GM12878 (cell line): ENCODE measurements at regions not wholly inside any gene's neighbourhood (a gene's known extent, or its start where the extent isn't known, plus 50 kb on each side); places are given as distances from the start of the nearest gene placed in this dataset.

Experiments used
- ATAC-seq: fragments of 200-7000 bp; cut with Tn5 transposase; 3 replicates; pipeline ENCODE4 v1.9.1; 2020; ENCODE audit warnings: mild to moderate bottlenecking, moderate library complexity
- BruUV-seq: library from RNA; stranded (reverse); fragments of 400-500 nt; replicated peaks from 2 replicates; lab custom pipeline; 2021; lab: Mats Ljungman, UMichigan
- CTCF ChIA-PET: fragments of 300-600 bp; sonication (Branson Sonifier 250); formaldehyde crosslinking; extraction: SDS; loops from one replicate; lab custom pipeline; 2021; ENCODE audit warnings: inconsistent platforms; lab: Yijun Ruan, JAX
- POLR2A ChIA-PET: fragments of 350-600 bp; formaldehyde crosslinking; extraction: SDS; loops from one replicate; lab custom pipeline; 2021; ENCODE audit warnings: inconsistent platforms; lab: Charles Lee
- RAD21 ChIA-PET: fragments of 300-600 bp; sonication (Branson Sonifier 250); formaldehyde crosslinking; loops from one replicate; lab custom pipeline; 2023; ENCODE audit warnings: antibody characterized with exemption; ENCODE audit not compliant: unreplicated experiment; lab: Charles Lee
- SMC1A ChIA-PET: fragments of 300-600 bp; sonication (Branson Sonifier 250); formaldehyde crosslinking; loops from one replicate; lab custom pipeline; 2023; ENCODE audit not compliant: unreplicated experiment, uncharacterized antibody; lab: Charles Lee
- DNase-seq: peaks from one replicate; pipeline ENCODE4 v3.0.0-alpha.2; 2011; ENCODE audit warnings: low read depth, low spot score
- FAIRE-seq: peaks from 3 replicates; lab custom pipeline; 2011; peaks lifted over from hg19 to GRCh38; lab: Jason Lieb, UNC
- H2AFZ ChIP-seq: 2 replicates; pipeline ENCODE4 v1.6.0; 2011; ENCODE audit warnings: low read depth, low read length, control low read depth; ENCODE audit not compliant: control insufficient read depth
- H3K27ac ChIP-seq: 2 replicates; pipeline ENCODE4 v1.5.1; 2011; ENCODE audit warnings: control low read depth; ENCODE audit not compliant: control insufficient read depth, insufficient read depth
- H3K27me3 ChIP-seq, 2 experiments: replicated peaks in 1 of 2; 2 replicates each; pipeline versions ENCODE4 v1.6.0 to v1.6.1; 2011; ENCODE audit warnings: low read length in 1 of 2; ENCODE audit not compliant: control insufficient read depth in 2 of 2, insufficient read depth in 2 of 2
- H3K36me3 ChIP-seq, 2 experiments: 2 replicates each; pipeline ENCODE4 v1.5.1; 2011; ENCODE audit warnings: low read length in 1 of 2; ENCODE audit not compliant: control insufficient read depth in 2 of 2, insufficient read depth in 2 of 2
- H3K4me1 ChIP-seq: 2 replicates; pipeline ENCODE4 v1.6.1; 2011; ENCODE audit warnings: mild to moderate bottlenecking, low read length, moderate library complexity, mixed read lengths; ENCODE audit not compliant: control insufficient read depth, insufficient read depth
- H3K4me2 ChIP-seq: 2 replicates; pipeline ENCODE4 v1.6.0; 2011; ENCODE audit warnings: control low read depth; ENCODE audit not compliant: control insufficient read depth, insufficient read depth
- H3K4me3 ChIP-seq: fragments of 200-600 bp; sonication (generic); 2 replicates; pipeline ENCODE4 v1.5.1; 2016
- H3K79me2 ChIP-seq: 2 replicates; pipeline ENCODE4 v1.6.0; 2011; ENCODE audit warnings: low read length; ENCODE audit not compliant: control insufficient read depth, insufficient read depth
- H3K9ac ChIP-seq: 2 replicates; pipeline ENCODE4 v1.8.0; 2011; ENCODE audit warnings: low read length, control low read depth, mixed read lengths; ENCODE audit not compliant: control insufficient read depth, insufficient read depth
- H3K9me3 ChIP-seq: replicated peaks from 3 replicates; pipeline ENCODE4 v1.5.1; 2011; ENCODE audit warnings: mild to moderate bottlenecking, low read length; ENCODE audit not compliant: control insufficient read depth, insufficient read depth
- H4K20me1 ChIP-seq: 2 replicates; pipeline ENCODE4 v1.6.0; 2011; ENCODE audit not compliant: control insufficient read depth, insufficient read depth
- EZH2 ChIP-seq: IDR thresholded peaks from 2 replicates; pipeline ENCODE4 v1.6.1; 2012; ENCODE audit warnings: low read depth, mild to moderate bottlenecking, control low read depth, inconsistent platforms, low read length, borderline replicate concordance; ENCODE audit not compliant: control insufficient read depth
- JUND ChIP-seq: IDR thresholded peaks from 2 replicates; pipeline ENCODE4 v1.6.1; 2012; ENCODE audit warnings: low read depth, mild to moderate bottlenecking, low read length, improper control_type of control experiment, moderate library complexity
- MYB ChIP-seq: fragments of 150-350 bp; IDR thresholded peaks from 2 replicates; pipeline ENCODE4 v1.6.1; 2014; ENCODE audit warnings: mild to moderate bottlenecking, low read depth, low read length, borderline replicate concordance
- NR2F1 ChIP-seq: fragments of 450-650 bp; conservative IDR thresholded peaks from 2 replicates; pipeline ENCODE4 v1.6.1; 2017; ENCODE audit warnings: mild to moderate bottlenecking
- SMAD1 ChIP-seq: fragments of 450-650 bp; IDR thresholded peaks from 2 replicates; pipeline ENCODE4 v1.6.1; 2018; ENCODE audit warnings: mild to moderate bottlenecking, low read depth; ENCODE audit not compliant: partially characterized antibody
- SUPT20H ChIP-seq: IDR thresholded peaks from 2 replicates; pipeline ENCODE4 v1.6.1; 2011; ENCODE audit warnings: low read depth, mild to moderate bottlenecking, low read length, moderate library complexity, borderline replicate concordance; ENCODE audit not compliant: control insufficient read depth
- ZNF592 ChIP-seq: fragments of 450-650 bp; IDR thresholded peaks from 2 replicates; pipeline ENCODE4 v1.6.1; 2017; ENCODE audit warnings: mild to moderate bottlenecking, moderate library complexity
- WGBS: methylation state at CpG from one replicate; pipeline ENCODE4 v1.1.6; 2016; ENCODE audit warnings: low lambda C conversion rate; ENCODE audit not compliant: insufficient replicate concordance, insufficient coverage; ENCODE audit errors: missing lambda C conversion rate; 5-methylcytosine and 5-hydroxymethylcytosine counted together
- in situ Hi-C: fragments of 300-500 bp; cut with MboI; formaldehyde crosslinking; loops from 9 replicates; pipeline ENCODE4 v1.14.3; 2018; ENCODE audit warnings: mixed read lengths
- intact Hi-C: fragments of 100-400 bp; cut with micrococcal nuclease; formaldehyde crosslinking; loops from one replicate; pipeline ENCODE4 v1.14.2; 2022; ENCODE audit not compliant: unreplicated experiment

GRCh38 chr6:130577178-130577919 lies 211.5 kb downstream of the TMEM200A start (continued):
- TF ChIP-seq ZNF592, result no peak
- TF ChIP-seq NR2F1, result no peak
- TF ChIP-seq SUPT20H, result no peak
- TF ChIP-seq JUND, result no peak

GRCh38 chr6:130578713-130579112 lies 212.9 kb downstream of the TMEM200A start:
- no TSS peak for BruUV-seq
- H3K4me3 ChIP-seq, result no peak overlapping the region
- H3K4me2 ChIP-seq, result no peak overlapping the region
- no peak overlapping the region for H2AFZ ChIP-seq
- DNase-seq (no peak), ATAC-seq (no peak), FAIRE-seq (no peak)
- TF ChIP-seq EZH2, result no peak
- no peak for TF ChIP-seq MYB
- no peak for TF ChIP-seq SMAD1
- peaks cover 4% of the 10 kb centered on the region for H3K4me1 ChIP-seq
- ChIA-PET SMC1A (no interaction called here), RAD21 (no interaction called here), POLR2A (no interaction called here), CTCF (no interaction called here)
- no peaks in the 10 kb centered on the region; the same call in 2 of the 3 replicates for H3K9me3 ChIP-seq
- no peaks in the 10 kb centered on the region for H3K27me3 ChIP-seq
- no peaks in the 10 kb centered on the region for H3K36me3 ChIP-seq
- no peak overlapping the region for H3K27ac ChIP-seq
- no peak overlapping the region for H3K9ac ChIP-seq
- WGBS, result 15% methylated on average over 3 of the region's 3 CpGs
- intact Hi-C loops (no loop called here), in situ Hi-C loops (no loop called here)
- no peaks in the 10 kb centered on the region for H4K20me1 ChIP-seq
- no peaks in the 10 kb centered on the region for H3K79me2 ChIP-seq
